OCI-LY7 (cell line): ENCODE measurements at regions not wholly inside any gene's neighbourhood (a gene's known extent, or its start where the extent isn't known, plus 50 kb on each side); places are given as distances from the start of the nearest gene placed in this dataset.

Experiments
- EZH2phosphoT487 ChIP-seq: fragments of 200-600 bp; sonication (generic); IDR thresholded peaks from 2 replicates; pipeline ENCODE4 v1.6.1; 2018; ENCODE audit warnings: low read depth, borderline replicate concordance, mild to moderate bottlenecking, mixed run types, antibody characterized with exemption, low read length, moderate library complexity, mixed read lengths
- TF ChIP-seq, protein P1 (sequence below): fragments of 200-600 bp; sonication (generic); conservative IDR thresholded peaks from 2 replicates; pipeline ENCODE4 v1.5.1; 2014; ENCODE audit warnings: mild to moderate bottlenecking, antibody characterized with exemption, low read length, moderate library complexity, mixed read lengths

- TF ChIP-seq, protein P1, sequence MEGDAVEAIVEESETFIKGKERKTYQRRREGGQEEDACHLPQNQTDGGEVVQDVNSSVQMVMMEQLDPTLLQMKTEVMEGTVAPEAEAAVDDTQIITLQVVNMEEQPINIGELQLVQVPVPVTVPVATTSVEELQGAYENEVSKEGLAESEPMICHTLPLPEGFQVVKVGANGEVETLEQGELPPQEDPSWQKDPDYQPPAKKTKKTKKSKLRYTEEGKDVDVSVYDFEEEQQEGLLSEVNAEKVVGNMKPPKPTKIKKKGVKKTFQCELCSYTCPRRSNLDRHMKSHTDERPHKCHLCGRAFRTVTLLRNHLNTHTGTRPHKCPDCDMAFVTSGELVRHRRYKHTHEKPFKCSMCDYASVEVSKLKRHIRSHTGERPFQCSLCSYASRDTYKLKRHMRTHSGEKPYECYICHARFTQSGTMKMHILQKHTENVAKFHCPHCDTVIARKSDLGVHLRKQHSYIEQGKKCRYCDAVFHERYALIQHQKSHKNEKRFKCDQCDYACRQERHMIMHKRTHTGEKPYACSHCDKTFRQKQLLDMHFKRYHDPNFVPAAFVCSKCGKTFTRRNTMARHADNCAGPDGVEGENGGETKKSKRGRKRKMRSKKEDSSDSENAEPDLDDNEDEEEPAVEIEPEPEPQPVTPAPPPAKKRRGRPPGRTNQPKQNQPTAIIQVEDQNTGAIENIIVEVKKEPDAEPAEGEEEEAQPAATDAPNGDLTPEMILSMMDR = 0 out of 2 replicates have a peak, but pooled peaks have one; percentile 33
- no peak for TF ChIP-seq EZH2phosphoT487
These were observed 514.9 kb upstream of the LCORL start for GRCh38 chr4:18536428-18536827.
